GM18505 (cell line): ENCODE measurements at regions not wholly inside any gene's neighbourhood (a gene's known extent, or its start where the extent isn't known, plus 50 kb on each side); places are given as distances from the start of the nearest gene placed in this dataset.

Experiments
- ATAC-seq: cut with Tn5 transposase; IDR thresholded peaks from one replicate; pipeline ENCODE4 v1.9.1; 2021; ENCODE audit not compliant: unreplicated experiment
- POLR2A ChIP-seq: IDR thresholded peaks from 4 replicates; pipeline ENCODE4 v1.6.1; 2011; ENCODE audit warnings: borderline replicate concordance; ENCODE audit not compliant: insufficient read depth, insufficient read length; ENCODE audit errors: extremely low read depth

GRCh38 chr7:136062625-136063325 lies 85.6 kb upstream of the MTPN start:
- ATAC-seq: no peak
- no peak for TF ChIP-seq POLR2A

GRCh38 chr7:136061433-136061832 lies 84.3 kb upstream of the MTPN start:
- TF ChIP-seq POLR2A: no peak
- ATAC-seq: no peak

GRCh38 chr7:136058546-136058945 lies 81.4 kb upstream of the MTPN start:
- no peak for TF ChIP-seq POLR2A
- ATAC-seq: no peak

GRCh38 chr7:136057509-136057908 lies 80.3 kb upstream of the MTPN start:
- TF ChIP-seq POLR2A: no peak

GRCh38 chr7:136056651-136057231 lies 79.6 kb upstream of the MTPN start:
- no peak for ATAC-seq
- TF ChIP-seq POLR2A: no peak

More at GRCh38 chr7:136057509-136057908, 80.3 kb upstream of the MTPN start:
- ATAC-seq: no peak

GRCh38 chr7:136055266-136055665 lies 78.1 kb upstream of the MTPN start:
- TF ChIP-seq POLR2A: no peak
- no peak for ATAC-seq

- TF ChIP-seq POLR2A: no peak
- no peak for ATAC-seq
Observed at GRCh38 chr7:136053689-136054485, 76.7 kb upstream of the MTPN start.

GRCh38 chr7:136051203-136051928 lies 74.2 kb upstream of the MTPN start:
- no peak for ATAC-seq

GRCh38 chr7:136050462-136050847 lies 73.3 kb upstream of the MTPN start:
- ATAC-seq: no peak
- TF ChIP-seq POLR2A: no peak

More at GRCh38 chr7:136051203-136051928, 74.2 kb upstream of the MTPN start:
- TF ChIP-seq POLR2A: no peak

GRCh38 chr7:136049818-136050461 lies 72.8 kb upstream of the MTPN start:
- TF ChIP-seq POLR2A: no peak

GRCh38 chr7:136049117-136049516 lies 72.0 kb upstream of the MTPN start:
- no peak for ATAC-seq
- TF ChIP-seq POLR2A: no peak

More at GRCh38 chr7:136049818-136050461, 72.8 kb upstream of the MTPN start:
- ATAC-seq: no peak

GRCh38 chr7:136046548-136046947 lies 69.4 kb upstream of the MTPN start:
- no peak for ATAC-seq
- no peak for TF ChIP-seq POLR2A

- no peak for ATAC-seq
- TF ChIP-seq POLR2A: no peak
Observed at GRCh38 chr7:136045992-136046391, 68.8 kb upstream of the MTPN start.
